ENCODE measurements at regions not wholly inside any gene's neighbourhood (a gene's known extent, or its start where the extent isn't known, plus 50 kb on each side); places are given as distances from the start of the nearest gene placed in this dataset.

- Histone ChIP-seq H3K4me3 (replicated peaks in 1 of 3) (no peak overlapping the region), H3K27ac (no peak overlapping the region), H3K4me1 (no peaks in the 10 kb centered on the region), H3K9me3 (no peaks in the 10 kb centered on the region), H3K36me3 (no peaks in the 10 kb centered on the region), H3K27me3 (no peaks in the 10 kb centered on the region)
- TF ChIP-seq POLR2A (IDR thresholded peaks at IDR 0.05) (no peak), CTCF (IDR thresholded peaks at IDR 0.05) (no peak)
- intact Hi-C loops (cut with DNase I), result no loop called here
- no peak for DNase-seq
Observed at GRCh38 chr9:24439456-24439855, 106.2 kb downstream of the IZUMO3 start.

- Histone ChIP-seq H3K4me3 (replicated peaks in 1 of 3) (no peak overlapping the region), H3K27me3 (no peaks in the 10 kb centered on the region), H3K9me3 (no peaks in the 10 kb centered on the region), H3K4me1 (no peaks in the 10 kb centered on the region), H3K27ac (no peak overlapping the region), H3K36me3 (no peaks in the 10 kb centered on the region)
- 78 to 80% methylated on average over 3 of the region's 3 CpGs for WGBS, 2 donors
- DNase-seq, result no peak
- intact Hi-C loops (cut with DNase I), result no loop called here
- TF ChIP-seq POLR2A (IDR thresholded peaks at IDR 0.05) (no peak), CTCF (IDR thresholded peaks at IDR 0.05) (no peak)
Observed at GRCh38 chr9:24438876-24439275, 106.8 kb downstream of the IZUMO3 start.

GRCh38 chr9:24436761-24437160, 108.9 kb downstream of the IZUMO3 start:
- WGBS, 2 donors, result 71 to 77% methylated on average over 1 of the region's 1 CpG
- no peaks in the 10 kb centered on the region for H3K27me3 ChIP-seq
- no peak overlapping the region for H3K4me3 ChIP-seq (replicated peaks in 1 of 3)
- no peaks in the 10 kb centered on the region for H3K36me3 ChIP-seq
- no peak for DNase-seq
- no peaks in the 10 kb centered on the region for H3K4me1 ChIP-seq
- TF ChIP-seq CTCF (IDR thresholded peaks at IDR 0.05), result no peak
- no peak for TF ChIP-seq POLR2A (IDR thresholded peaks at IDR 0.05)
- intact Hi-C loops (cut with DNase I), result no loop called here
- H3K9me3 ChIP-seq, result no peaks in the 10 kb centered on the region
- no peak overlapping the region for H3K27ac ChIP-seq

- no peaks in the 10 kb centered on the region for H3K4me1 ChIP-seq
- H3K4me3 ChIP-seq (replicated peaks in 1 of 3), result no peak overlapping the region
- no peak overlapping the region for H3K27ac ChIP-seq
- WGBS, 2 donors, result 60 to 67% methylated on average over 1 of the region's 1 CpG
- H3K36me3 ChIP-seq, result no peaks in the 10 kb centered on the region
- no peaks in the 10 kb centered on the region for H3K9me3 ChIP-seq
- DNase-seq, result no peak
- intact Hi-C loops (cut with DNase I), result no loop called here
- no peak for TF ChIP-seq CTCF (IDR thresholded peaks at IDR 0.05)
- TF ChIP-seq POLR2A (IDR thresholded peaks at IDR 0.05), result no peak
- H3K27me3 ChIP-seq, result no peaks in the 10 kb centered on the region
Observed at GRCh38 chr9:24434183-24434582, 111.5 kb downstream of the IZUMO3 start.

- no peak for TF ChIP-seq POLR2A (IDR thresholded peaks at IDR 0.05)
- Histone ChIP-seq H3K27ac (no peak overlapping the region), H3K36me3 (no peaks in the 10 kb centered on the region), H3K4me1 (no peaks in the 10 kb centered on the region), H3K27me3 (no peaks in the 10 kb centered on the region), H3K4me3 (replicated peaks in 1 of 3) (no peak overlapping the region), H3K9me3 (no peaks in the 10 kb centered on the region)
- WGBS, 2 donors, result 26 to 35% methylated on average over 1 of the region's 1 CpG
- intact Hi-C loops (cut with DNase I), result no loop called here
- no peak for DNase-seq
Observed at GRCh38 chr9:24416136-24416535, 129.6 kb downstream of the IZUMO3 start.

GRCh38 chr9:24413651-24414050, 132.0 kb downstream of the IZUMO3 start:
- Histone ChIP-seq H3K4me3 (replicated peaks in 1 of 3) (no peak overlapping the region), H3K9me3 (no peaks in the 10 kb centered on the region), H3K27me3 (no peaks in the 10 kb centered on the region), H3K27ac (no peak overlapping the region), H3K36me3 (no peaks in the 10 kb centered on the region), H3K4me1 (no peaks in the 10 kb centered on the region)
- no peak for TF ChIP-seq POLR2A (IDR thresholded peaks at IDR 0.05)
- TF ChIP-seq CTCF (IDR thresholded peaks at IDR 0.05), result no peak
- intact Hi-C loops (cut with DNase I), result no loop called here
- 67 to 76% methylated on average over 2 of the region's 2 CpGs for WGBS, 2 donors
- DNase-seq, result no peak
